ENCODE measurements at regions not wholly inside any gene's neighbourhood (a gene's known extent, or its start where the extent isn't known, plus 50 kb on each side); places are given as distances from the start of the nearest gene placed in this dataset.

- Histone ChIP-seq H3K79me2 (ENCODE audit: low read depth) (no peaks in the 10 kb centered on the region), H3K4me1 (replicated peaks; ENCODE audit: insufficient read depth) (no peaks in the 10 kb centered on the region), H3K4me3 (no peak overlapping the region), H3F3A (ENCODE audit: insufficient read depth, low read depth) (no peaks in the 10 kb centered on the region), H3K27ac (no peak overlapping the region), H2AFZ (no peak overlapping the region), H4K20me1 (ENCODE audit: insufficient read depth) (no peaks in the 10 kb centered on the region), H3K9me2 (ENCODE audit: insufficient read depth) (no peaks in the 10 kb centered on the region; the same call in 1 of the 2 replicates), H3K9me3 (ENCODE audit: insufficient read depth, low read depth) (no peaks in the 10 kb centered on the region), H3K27me3 (ENCODE audit: insufficient read depth, low read depth) (peaks cover 6% of the 10 kb centered on the region; the same call in 1 of the 2 replicates), H3K4me2 (no peak overlapping the region), H3K36me3 (ENCODE audit: low read depth) (no peaks in the 10 kb centered on the region)
- no TSS peak for BruUV-seq (replicated peaks)
- no peak for DNase-seq
- TF ChIP-seq EZH2 (IDR thresholded peaks at IDR 0.05; ENCODE audit: low read depth), result no peak
- TF ChIP-seq CTCF (conservative IDR thresholded peaks at IDR 0.05), result no peak
- intact Hi-C loops (cut with micrococcal nuclease; ENCODE audit: unreplicated experiment), result no loop called here
- ChIA-PET CTCF (no interaction called here), POLR2A (ENCODE audit: unreplicated experiment) (no interaction called here)
These were observed 122.2 kb upstream of the C2CD4B start for GRCh38 chr15:62287066-62287857.

- BruUV-seq (replicated peaks), result no TSS peak
- Histone ChIP-seq H3K4me3 (no peak overlapping the region), H3K79me2 (ENCODE audit: low read depth) (no peaks in the 10 kb centered on the region), H3K36me3 (ENCODE audit: low read depth) (no peaks in the 10 kb centered on the region), H3K4me2 (no peak overlapping the region), H2AFZ (no peak overlapping the region), H3K9me3 (ENCODE audit: insufficient read depth, low read depth) (no peaks in the 10 kb centered on the region), H3F3A (ENCODE audit: insufficient read depth, low read depth) (no peaks in the 10 kb centered on the region), H3K27ac (no peak overlapping the region), H4K20me1 (ENCODE audit: insufficient read depth) (no peaks in the 10 kb centered on the region), H3K4me1 (replicated peaks; ENCODE audit: insufficient read depth) (no peaks in the 10 kb centered on the region), H3K27me3 (ENCODE audit: insufficient read depth, low read depth) (peaks cover 6% of the 10 kb centered on the region; the same call in 1 of the 2 replicates), H3K9me2 (ENCODE audit: insufficient read depth) (no peaks in the 10 kb centered on the region)
- no peak for DNase-seq
- TF ChIP-seq EZH2 (IDR thresholded peaks at IDR 0.05; ENCODE audit: low read depth) (no peak), CTCF (conservative IDR thresholded peaks at IDR 0.05) (no peak)
- ChIA-PET POLR2A (ENCODE audit: unreplicated experiment) (no interaction called here), CTCF (interaction anchor here (0.7 kb wide), 1 partner anchor 56 kb away, joined by 3 read pairs; no protein-coding TSS in a partner anchor)
- intact Hi-C loops (cut with micrococcal nuclease; ENCODE audit: unreplicated experiment), result no loop called here
These were observed 123.4 kb upstream of the C2CD4B start for GRCh38 chr15:62288361-62289017.

GRCh38 chr15:62291262-62291661 lies 126.2 kb upstream of the C2CD4B start:
- no peak overlapping the region for H3K4me2 ChIP-seq
- no peaks in the 10 kb centered on the region for H3K36me3 ChIP-seq (ENCODE audit: low read depth)
- H3K4me3 ChIP-seq, result no peak overlapping the region
- no peak overlapping the region for H3K27ac ChIP-seq
- intact Hi-C loops (cut with micrococcal nuclease; ENCODE audit: unreplicated experiment), result no loop called here
- no TSS peak for BruUV-seq (replicated peaks)
- H2AFZ ChIP-seq, result no peak overlapping the region
- no peaks in the 10 kb centered on the region for H4K20me1 ChIP-seq (ENCODE audit: insufficient read depth)
- no peaks in the 10 kb centered on the region for H3K79me2 ChIP-seq (ENCODE audit: low read depth)
- H3K9me2 ChIP-seq (ENCODE audit: insufficient read depth), result no peaks in the 10 kb centered on the region
- peaks cover 9% of the 10 kb centered on the region; the same call in 1 of the 2 replicates for H3K27me3 ChIP-seq (ENCODE audit: insufficient read depth, low read depth)
- POLR2A ChIA-PET (ENCODE audit: unreplicated experiment), result no interaction called here
- TF ChIP-seq CTCF (conservative IDR thresholded peaks at IDR 0.05), result no peak
- no peak for TF ChIP-seq EZH2 (IDR thresholded peaks at IDR 0.05; ENCODE audit: low read depth)
- DNase-seq, result no peak
- CTCF ChIA-PET, result interaction anchor here (0.7 kb wide), 1 partner anchor 45 kb away, joined by 5 read pairs; no protein-coding TSS in a partner anchor
- no peaks in the 10 kb centered on the region for H3K9me3 ChIP-seq (ENCODE audit: insufficient read depth, low read depth)
- H3F3A ChIP-seq (ENCODE audit: insufficient read depth, low read depth), result no peaks in the 10 kb centered on the region
- no peaks in the 10 kb centered on the region for H3K4me1 ChIP-seq (replicated peaks; ENCODE audit: insufficient read depth)
